Activated CD4-positive, alpha-beta T cell treated with anti-CD3 and anti-CD28 coated beads, Interleukin-2, amount 50 U/mL, for 48 hours (primary cell): ENCODE measurements at regions not wholly inside any gene's neighbourhood (a gene's known extent, or its start where the extent isn't known, plus 50 kb on each side); places are given as distances from the start of the nearest gene placed in this dataset.
"Not testable (repeated sequence)": the region's sequence is repeated elsewhere in the genome, so short reads cannot be mapped to it uniquely, and the experiment has no call there.

Experiments
- DNase-seq, 2 experiments: peaks; one replicate each; pipeline ENCODE4 v3.0.0-alpha.2; 2020

GRCh38 chr12:75658901-75659823 lies 147.8 kb upstream of the KRR1 start:
- no peak for DNase-seq

DNA sequence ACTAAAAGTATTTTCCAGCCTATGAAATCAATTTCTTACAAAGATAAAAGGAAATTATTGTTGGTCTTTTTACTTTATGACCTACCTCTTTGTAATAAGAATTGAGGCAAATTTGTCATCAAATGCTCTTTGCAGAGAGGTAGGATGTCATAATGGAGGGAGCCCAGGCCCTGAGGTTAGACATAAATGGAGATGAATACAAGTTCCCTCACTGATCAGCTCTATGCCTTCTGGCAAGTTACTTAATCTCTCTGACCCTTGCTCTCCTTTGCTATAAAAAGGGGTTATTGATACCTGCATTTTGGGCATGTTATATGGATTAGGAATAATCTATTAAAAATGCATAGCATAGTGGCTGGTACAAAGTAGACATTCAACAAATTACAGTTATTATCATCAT lies 146.9 kb upstream of the KRR1 start:
- DNase-seq = no peak

- DNase-seq = no peak
These were observed 146.4 kb upstream of the KRR1 start for GRCh38 chr12:75657831-75658230.

- not testable (repeated sequence) for DNase-seq
These were observed 145.9 kb upstream of the KRR1 start for GRCh38 chr12:75657354-75657753.

- no peak for DNase-seq
These were observed 145.2 kb upstream of the KRR1 start for GRCh38 chr12:75656648-75657047.

- DNase-seq = no peak
These were observed 144.8 kb upstream of the KRR1 start for GRCh38 chr12:75656210-75656609.

DNA sequence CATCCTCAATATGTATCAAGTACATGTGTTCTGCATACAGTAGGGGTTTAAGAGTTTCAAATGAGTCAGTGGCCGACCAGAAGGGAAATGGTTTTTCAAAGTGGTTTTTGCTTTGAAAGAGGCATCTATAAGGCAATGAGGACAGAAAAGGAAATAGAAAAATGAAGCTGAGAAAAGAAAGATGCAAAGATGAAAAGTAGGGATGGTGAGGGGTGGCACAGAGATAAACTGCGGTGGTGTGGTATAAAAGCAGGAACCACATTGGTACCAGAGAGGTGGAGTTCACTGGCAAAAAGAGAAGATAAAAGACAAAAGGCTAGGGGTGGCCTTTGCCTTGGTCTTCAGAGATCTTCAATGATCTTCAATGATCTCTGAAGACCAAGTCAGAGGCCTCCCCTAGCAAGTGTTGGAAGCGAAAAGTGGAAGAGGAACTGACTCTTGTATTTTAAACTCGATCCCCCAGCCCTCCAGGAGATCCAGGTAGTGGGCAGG lies 144.0 kb upstream of the KRR1 start:
- no peak for DNase-seq

- no peak for DNase-seq
These were observed 139.9 kb upstream of the KRR1 start for GRCh38 chr12:75651342-75651695.

GRCh38 chr12:75650595-75651341 lies 139.4 kb upstream of the KRR1 start:
- no peak for DNase-seq

DNA sequence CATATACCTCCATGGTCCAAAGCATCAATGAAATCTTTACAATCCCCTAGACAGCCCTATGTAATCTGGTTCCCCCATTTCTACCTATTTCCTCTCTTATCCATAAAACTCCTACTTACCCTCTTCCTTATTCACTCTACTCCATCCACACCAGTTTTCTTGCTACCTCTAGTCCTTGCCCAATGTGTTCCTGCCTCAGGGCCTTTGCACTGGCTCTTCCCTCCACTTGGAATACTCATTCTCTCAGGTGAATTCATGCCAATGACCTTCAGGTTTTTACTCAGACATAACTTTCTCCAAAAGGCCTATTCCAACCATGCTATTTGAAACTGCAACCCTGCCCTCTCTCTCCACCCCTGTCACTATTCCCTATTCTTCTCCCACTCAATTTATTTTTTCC lies 138.7 kb upstream of the KRR1 start:
- no peak for DNase-seq

DNA sequence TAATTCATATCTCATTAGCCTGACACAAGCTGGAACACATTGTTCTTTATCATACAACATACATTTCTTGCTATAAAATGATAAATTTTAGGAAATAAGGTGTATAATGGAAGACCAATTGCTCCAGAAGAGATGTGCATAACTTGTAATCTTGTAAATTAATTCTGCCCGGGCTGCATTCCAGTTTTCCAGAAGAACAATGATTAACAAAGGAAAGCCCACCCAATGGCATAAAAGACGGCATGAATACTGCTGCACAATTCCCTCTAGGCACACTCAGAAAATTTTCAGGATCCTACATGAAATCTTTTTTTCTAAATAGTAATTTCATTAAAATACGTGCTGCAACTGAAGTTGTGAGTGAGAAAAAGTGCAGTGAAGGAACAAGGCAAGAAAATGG lies 137.4 kb upstream of the KRR1 start:
- DNase-seq = no peak

GRCh38 chr12:75646329-75647210 lies 135.2 kb upstream of the KRR1 start:
- DNase-seq = no peak

DNA sequence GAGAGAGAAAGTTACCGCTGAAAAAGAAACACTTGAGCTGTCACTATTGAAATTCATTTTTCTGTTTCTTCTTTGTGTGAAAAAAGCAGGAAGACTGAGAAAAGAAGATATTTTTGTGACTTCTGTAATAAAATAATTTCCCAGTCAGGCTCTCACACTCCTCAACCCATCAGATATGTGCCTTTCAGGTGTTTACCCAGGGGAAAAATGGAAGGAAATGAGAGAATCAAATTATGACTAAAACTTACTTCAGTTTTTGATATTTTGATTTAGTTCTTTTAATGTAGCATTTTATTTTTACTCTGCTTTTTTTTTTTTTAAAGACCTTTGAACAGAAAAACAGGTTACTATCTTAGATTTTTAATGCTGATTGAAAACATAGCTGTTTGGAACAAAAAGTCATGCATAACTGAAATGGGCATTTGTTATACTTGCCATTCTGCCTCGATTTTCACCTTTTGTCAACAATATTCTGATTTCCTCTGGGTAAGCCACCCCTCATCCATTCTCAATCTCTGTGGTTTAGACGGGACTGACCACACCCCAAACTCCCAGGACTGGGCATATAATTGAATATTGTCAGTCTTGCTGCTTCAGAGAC lies 133.2 kb upstream of the KRR1 start:
- DNase-seq = no peak

DNA sequence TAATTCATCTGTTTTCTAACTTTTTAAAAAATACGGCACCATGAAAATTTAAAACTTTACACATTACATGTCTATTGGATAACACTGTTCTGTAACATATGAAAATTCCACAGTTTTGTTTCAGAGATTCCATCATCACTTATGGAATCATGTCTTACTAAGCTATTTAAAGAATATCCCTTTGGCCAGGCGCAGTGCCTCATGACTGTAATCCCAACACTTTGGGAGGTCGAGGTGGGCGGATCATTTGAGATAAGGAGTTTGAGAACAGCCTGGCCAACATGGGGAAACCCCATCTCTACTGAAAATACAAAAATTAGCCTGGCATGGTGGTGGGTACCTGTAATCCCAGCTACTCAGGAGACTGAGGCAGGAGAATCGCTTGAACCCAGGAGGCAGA lies 131.7 kb upstream of the KRR1 start:
- not testable (repeated sequence) for DNase-seq

- no peak for DNase-seq
These were observed 130.8 kb upstream of the KRR1 start for GRCh38 chr12:75642226-75642625.

DNA sequence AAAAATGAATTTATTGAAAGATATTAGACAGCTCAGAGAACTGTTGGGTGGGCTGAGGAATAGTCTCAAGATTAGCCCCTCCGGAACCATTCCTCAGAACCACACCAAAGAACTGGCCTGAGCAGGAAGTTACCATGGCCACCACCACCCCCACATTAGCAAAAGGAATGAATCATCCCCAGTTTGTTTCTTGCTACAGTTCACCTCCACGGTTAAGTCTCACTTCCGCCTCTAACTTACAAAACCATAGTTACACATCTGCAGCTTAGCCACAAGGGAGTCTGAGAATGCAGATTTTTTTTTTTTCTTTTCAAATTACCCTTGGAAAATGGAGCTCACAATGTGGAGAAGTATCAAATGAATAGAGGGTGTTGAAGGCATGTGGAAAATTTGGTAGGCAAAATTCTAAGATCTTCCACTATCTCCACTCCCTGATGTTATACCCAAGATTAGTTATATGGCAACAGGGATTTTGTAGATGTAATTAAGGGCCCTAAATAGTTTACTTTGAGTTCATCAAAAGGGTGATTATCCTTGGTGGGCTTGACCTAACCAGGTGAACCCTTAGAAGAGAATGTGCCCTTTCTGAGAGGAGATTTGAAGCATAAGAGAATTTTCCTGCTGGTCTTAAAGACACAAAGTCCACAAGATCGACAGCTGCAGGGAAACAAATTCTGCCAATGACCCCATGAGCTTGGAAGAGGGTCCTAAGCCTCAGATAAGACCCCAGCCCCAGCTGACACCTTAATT lies 129.8 kb upstream of the KRR1 start:
- peak; percentile 38 to 52 for DNase-seq

- no peak for DNase-seq
These were observed 127.4 kb upstream of the KRR1 start for GRCh38 chr12:75638792-75639191.

DNA sequence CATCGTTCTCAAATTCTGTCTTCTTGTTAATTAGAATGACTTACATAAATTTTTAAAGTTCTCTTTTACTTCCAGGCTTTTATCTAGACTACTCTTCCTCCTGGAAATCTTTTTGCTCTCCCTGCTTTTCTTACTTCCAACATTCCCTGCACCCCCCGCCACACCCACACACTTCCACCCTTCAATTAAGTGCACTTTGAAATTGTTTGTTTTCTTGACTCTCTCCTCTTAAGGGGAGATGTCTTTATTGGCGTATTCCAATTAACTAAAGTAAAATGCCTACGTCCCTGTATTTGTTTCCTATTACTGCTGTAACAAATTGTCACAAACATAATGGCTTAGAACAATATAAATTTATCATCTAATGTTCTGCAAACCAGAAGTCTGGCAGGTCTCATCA lies 125.2 kb upstream of the KRR1 start:
- DNase-seq = no peak

- DNase-seq = no peak
These were observed 124.4 kb upstream of the KRR1 start for GRCh38 chr12:75635606-75636444.

DNA sequence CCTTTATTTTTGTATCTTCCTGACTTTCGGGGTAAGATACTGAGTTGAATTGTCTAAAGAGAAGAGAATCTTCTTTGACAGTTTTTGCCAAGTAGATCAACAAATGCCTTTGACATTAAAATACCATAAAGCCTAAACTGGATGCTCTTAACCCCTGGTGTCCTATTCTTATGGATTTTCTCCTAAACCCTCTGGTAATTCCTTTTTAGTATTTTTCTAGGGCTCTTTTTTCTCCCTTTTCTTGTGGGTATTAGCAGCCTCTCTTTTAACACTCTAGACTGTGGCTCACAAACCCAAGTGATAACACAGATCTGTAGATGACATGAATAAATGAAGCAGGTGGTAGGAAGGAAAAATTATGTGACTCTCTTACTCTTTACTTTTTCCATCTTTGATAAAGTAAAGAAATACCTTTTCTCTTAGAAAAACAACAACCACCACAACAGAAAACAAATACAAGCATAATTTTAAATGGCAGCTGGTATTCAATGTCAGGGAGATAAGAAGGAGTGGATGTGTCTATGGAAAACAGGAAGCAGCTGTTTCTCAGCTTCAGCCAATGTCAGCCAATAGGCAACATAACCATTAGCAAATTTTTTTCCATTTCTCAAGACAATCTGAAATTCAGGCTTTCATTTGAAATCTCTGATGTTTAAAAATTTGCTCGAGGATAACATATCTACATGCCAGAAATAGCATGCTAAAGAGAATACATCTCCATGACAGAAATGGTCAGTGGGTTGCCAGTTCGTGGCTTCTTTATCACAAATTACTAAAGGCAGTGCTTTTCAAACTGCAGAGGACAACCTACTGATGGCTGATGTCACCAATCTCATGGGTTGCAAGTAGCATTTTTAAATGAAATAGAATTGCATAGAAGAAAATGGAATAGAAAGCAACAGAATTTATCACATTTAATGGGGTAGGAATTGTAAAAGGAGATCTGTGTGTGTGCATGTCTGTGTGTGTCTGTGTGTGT lies 123.1 kb upstream of the KRR1 start:
- DNase-seq = no peak
